A549 (cell line): ENCODE measurements at regions not wholly inside any gene's neighbourhood (a gene's known extent, or its start where the extent isn't known, plus 50 kb on each side); places are given as distances from the start of the nearest gene placed in this dataset.
A peak's percentile ranks its signal among the peaks of the same experiment; 100 is the strongest.

Source experiments
- ATAC-seq, 2 experiments: fragments of 200-7000 bp in 1 of 2; fragments of >200 bp in 1 of 2; cut with Nextera tagmentation in 1 of 2; cut with Tn5 transposase in 1 of 2; 3 replicates each; pipeline versions ENCODE4 v1.8.0 to v1.9.1; 2018 to 2020; ENCODE audit warnings: mild to moderate bottlenecking in 1 of 2, moderate library complexity in 1 of 2
- CTCF ChIA-PET: fragments of 300-600 bp; sonication (Branson Sonifier 250); formaldehyde crosslinking; extraction: SDS; loops from one replicate; lab custom pipeline; 2021; ENCODE audit warnings: antibody characterized with exemption, inconsistent platforms; lab: Yijun Ruan, JAX
- POLR2A ChIA-PET: fragments of 350-600 bp; formaldehyde crosslinking; extraction: SDS; loops from one replicate; lab custom pipeline; 2021; ENCODE audit warnings: antibody characterized with exemption, inconsistent platforms; lab: Yijun Ruan, JAX
- DNase-seq, 2 experiments: peaks; one replicate each; pipeline versions ENCODE4 v3.0.0 to v3.0.0-alpha.2; 2011 to 2016; ENCODE audit warnings: low read depth in 1 of 2, low spot score in 1 of 2
- FAIRE-seq: peaks from 2 replicates; lab custom pipeline; 2011; peaks lifted over from hg19 to GRCh38; lab: Jason Lieb, UNC
- H3K27ac ChIP-seq, 2 experiments: fragments of >200 bp; sonication (Bioruptor Twin); formaldehyde crosslinking; 3 replicates each; pipeline ENCODE4 v1.5.1; 2016 to 2017
- H3K4me1 ChIP-seq: fragments of >200 bp; sonication (Bioruptor Twin); formaldehyde crosslinking; 3 replicates; pipeline ENCODE4 v1.6.1; 2016
- H3K4me2 ChIP-seq: fragments of >200 bp; sonication (Bioruptor Twin); formaldehyde crosslinking; 3 replicates; pipeline ENCODE4 v1.6.1; 2016
- H3K4me3 ChIP-seq: fragments of >200 bp; sonication (Bioruptor Twin); formaldehyde crosslinking; 3 replicates; pipeline ENCODE4 v1.5.1; 2016
- H3K9me3 ChIP-seq: fragments of >200 bp; sonication (Bioruptor Twin); formaldehyde crosslinking; 3 replicates; pipeline ENCODE4 v1.6.1; 2016
- ATOH8 ChIP-seq: fragments of 250-450 bp; sonication (Bioruptor Pico); IDR thresholded peaks from 2 replicates; pipeline ENCODE4 v1.5.0; 2020; ENCODE audit warnings: low read depth, mild to moderate bottlenecking, moderate library complexity
- BCL3 ChIP-seq: fragments of >200 bp; sonication (Bioruptor Twin); formaldehyde crosslinking; IDR thresholded peaks from 3 replicates; pipeline ENCODE4 v1.6.1; 2016
- CBX8 ChIP-seq: fragments of 200-600 bp; sonication (generic); IDR thresholded peaks from 2 replicates; pipeline ENCODE4 v1.6.1; 2016
- CEBPB ChIP-seq, 2 experiments: fragments of >200 bp in 1 of 2; sonication (Bioruptor Twin) in 1 of 2; formaldehyde crosslinking in 1 of 2; IDR thresholded peaks; 2 replicates each; pipeline ENCODE4 v1.6.1; 2012 to 2016
- CTCF ChIP-seq: fragments of >200 bp; sonication (Bioruptor Twin); formaldehyde crosslinking; IDR thresholded peaks from 3 replicates; pipeline ENCODE4 v1.5.1; 2016
- ELK1 ChIP-seq: fragments of 150-350 bp; IDR thresholded peaks from 2 replicates; pipeline ENCODE4 v1.6.1; 2014; ENCODE audit warnings: low read depth, mild to moderate bottlenecking, low read length
- FOXS1 ChIP-seq: fragments of 250-450 bp; sonication (Bioruptor Pico); IDR thresholded peaks from 2 replicates; pipeline ENCODE4 v1.5.0; 2020; ENCODE audit warnings: mild to moderate bottlenecking, moderate library complexity
- HOXA7 ChIP-seq: fragments of 250-450 bp; sonication (Bioruptor Pico); IDR thresholded peaks from 2 replicates; pipeline ENCODE4 v1.5.0; 2020; ENCODE audit warnings: mild to moderate bottlenecking, moderate library complexity
- HOXB13 ChIP-seq: fragments of 250-450 bp; sonication (Bioruptor Pico); IDR thresholded peaks from 2 replicates; pipeline ENCODE4 v1.5.0; 2020; ENCODE audit warnings: low read depth, mild to moderate bottlenecking, moderate library complexity
- PBX3 ChIP-seq: IDR thresholded peaks from 2 replicates; pipeline ENCODE4 v1.6.1; 2012
- PHF8 ChIP-seq: fragments of 200-600 bp; sonication (generic); IDR thresholded peaks from 2 replicates; pipeline ENCODE4 v1.6.1; 2016; ENCODE audit warnings: low read depth, mild to moderate bottlenecking, antibody characterized with exemption, moderate library complexity, borderline replicate concordance
- RCOR1 ChIP-seq: fragments of 150-350 bp; IDR thresholded peaks from 2 replicates; pipeline ENCODE4 v1.6.1; 2014; ENCODE audit warnings: antibody characterized with exemption, low read length, low read depth
- REST ChIP-seq: fragments of 200-600 bp; sonication (generic); IDR thresholded peaks from 2 replicates; pipeline ENCODE4 v1.6.1; 2016; ENCODE audit warnings: antibody characterized with exemption, mild to moderate bottlenecking, moderate library complexity
- SMC3 ChIP-seq: fragments of >200 bp; sonication (Bioruptor Twin); formaldehyde crosslinking; IDR thresholded peaks from 3 replicates; pipeline ENCODE4 v1.6.1; 2018; ENCODE audit warnings: inconsistent platforms
- TFCP2L1 ChIP-seq: fragments of 250-450 bp; sonication (Bioruptor Pico); IDR thresholded peaks from 2 replicates; pipeline ENCODE4 v1.5.0; 2021; ENCODE audit warnings: mild to moderate bottlenecking
- ZFP36 ChIP-seq: fragments of 450-650 bp; IDR thresholded peaks from 2 replicates; pipeline ENCODE4 v1.6.1; 2014; ENCODE audit warnings: borderline replicate concordance; ENCODE audit not compliant: partially characterized antibody
- ZSCAN20 ChIP-seq: fragments of 250-450 bp; sonication (Bioruptor Pico); IDR thresholded peaks from 2 replicates; pipeline ENCODE4 v1.8.0; 2022; ENCODE audit warnings: mild to moderate bottlenecking, moderate library complexity
- WGBS: methylation state at CpG from one replicate; pipeline ENCODE4 v1.1.6; 2017; ENCODE audit errors: missing lambda C conversion rate; 5-methylcytosine and 5-hydroxymethylcytosine counted together

- TF ChIP-seq HOXB13 (CRISPR knock-in tag), result no peak
- TF ChIP-seq CTCF, result peak; percentile 12; the same call in 2 of the 3 replicates
- POLR2A ChIA-PET, result no interaction called here
- CTCF ChIA-PET, result interaction anchor here (1.1 to 2.7 kb wide), 4 partner anchors 21 to 143 kb away, joined by 3 to 12 read pairs (median 4); no protein-coding TSS in a partner anchor
- FAIRE-seq (no peak), DNase-seq (peak in 1 of 2 experiments; percentile 22), ATAC-seq (peak in 1 of 2 experiments; percentile 12; a peak in 3 of 6 replicates)
- Histone ChIP-seq H3K4me3 (no peak overlapping the region), H3K9me3 (no peaks in the 10 kb centered on the region), H3K4me2 (peak overlapping the region; percentile 50), H3K27ac (peak overlapping the region in 1 of 2 experiments; percentile 42; a peak in 3 of 6 replicates), H3K4me1 (peaks cover 4% of the 10 kb centered on the region; the same call in 1 of the 3 replicates)
- WGBS, result 52% methylated on average over 50 of the region's 50 CpGs
Observed at GRCh38 chr7:1290026-1290678, 57.5 kb downstream of the UNCX start.

GRCh38 chr7:1290679-1291356 lies 58.1 kb downstream of the UNCX start:
- peak overlapping the region in 1 of 2 experiments; percentile 42; a peak in 3 of 6 replicates for H3K27ac ChIP-seq
- no peaks in the 10 kb centered on the region for H3K9me3 ChIP-seq
- no peak for FAIRE-seq
- DNase-seq, result no peak
- ChIA-PET CTCF (interaction anchor here (0.8 to 2.7 kb wide), 4 partner anchors 10 to 141 kb away, joined by 3 to 12 read pairs (median 4); no protein-coding TSS in a partner anchor), POLR2A (no interaction called here)
- WGBS, result 67% methylated on average over 25 of the region's 37 CpGs
- no peak for ATAC-seq
- peaks cover 4% of the 10 kb centered on the region; the same call in 1 of the 3 replicates for H3K4me1 ChIP-seq
- TF ChIP-seq BCL3 (no peak), PBX3 (no peak), RCOR1 (no peak), PHF8 (no peak), CBX8 (no peak), FOXS1 (CRISPR knock-in tag) (no peak), ATOH8 (CRISPR knock-in tag) (no peak), HOXA7 (no peak), ZSCAN20 (CRISPR knock-in tag) (no peak), SMC3 (no peak), ELK1 (no peak), CEBPB (IDR thresholded peaks at IDR 0.05) (no peak), TFCP2L1 (no peak), ZFP36 (no peak), REST (no peak)
- H3K4me3 ChIP-seq, result no peak overlapping the region
- peak overlapping the region; percentile 50 for H3K4me2 ChIP-seq
